ENCODE measurements at regions not wholly inside any gene's neighbourhood (a gene's known extent, or its start where the extent isn't known, plus 50 kb on each side); places are given as distances from the start of the nearest gene placed in this dataset.

- intact Hi-C loops (cut with micrococcal nuclease; ENCODE audit: unreplicated experiment) = no loop called here
- no peaks in the 10 kb centered on the region for H3K79me2 ChIP-seq (ENCODE audit: low read depth)
- no peak for DNase-seq
- no peaks in the 10 kb centered on the region for H3K9me3 ChIP-seq (ENCODE audit: insufficient read depth, low read depth)
- no peaks in the 10 kb centered on the region for H3K9me2 ChIP-seq (ENCODE audit: insufficient read depth)
- no peak overlapping the region for H3K4me3 ChIP-seq
- no peaks in the 10 kb centered on the region for H3K4me1 ChIP-seq (replicated peaks; ENCODE audit: insufficient read depth)
- ChIA-PET POLR2A (ENCODE audit: unreplicated experiment) (no interaction called here), CTCF (no interaction called here)
- TF ChIP-seq CTCF (conservative IDR thresholded peaks at IDR 0.05) (no peak), EZH2 (IDR thresholded peaks at IDR 0.05; ENCODE audit: low read depth) (no peak)
- no TSS peak for BruUV-seq (replicated peaks)
- H3K36me3 ChIP-seq (ENCODE audit: low read depth) = no peaks in the 10 kb centered on the region
- H4K20me1 ChIP-seq (ENCODE audit: insufficient read depth) = no peaks in the 10 kb centered on the region
- no peak overlapping the region for H3K27ac ChIP-seq
- no peak overlapping the region for H2AFZ ChIP-seq
- no peaks in the 10 kb centered on the region for H3K27me3 ChIP-seq (ENCODE audit: insufficient read depth, low read depth)
- no peak overlapping the region for H3K4me2 ChIP-seq
- H3F3A ChIP-seq (ENCODE audit: insufficient read depth, low read depth) = no peaks in the 10 kb centered on the region
Measured at GRCh38 chr16:55009581-55009980, 78.9 kb downstream of the IRX5 start.

DNA sequence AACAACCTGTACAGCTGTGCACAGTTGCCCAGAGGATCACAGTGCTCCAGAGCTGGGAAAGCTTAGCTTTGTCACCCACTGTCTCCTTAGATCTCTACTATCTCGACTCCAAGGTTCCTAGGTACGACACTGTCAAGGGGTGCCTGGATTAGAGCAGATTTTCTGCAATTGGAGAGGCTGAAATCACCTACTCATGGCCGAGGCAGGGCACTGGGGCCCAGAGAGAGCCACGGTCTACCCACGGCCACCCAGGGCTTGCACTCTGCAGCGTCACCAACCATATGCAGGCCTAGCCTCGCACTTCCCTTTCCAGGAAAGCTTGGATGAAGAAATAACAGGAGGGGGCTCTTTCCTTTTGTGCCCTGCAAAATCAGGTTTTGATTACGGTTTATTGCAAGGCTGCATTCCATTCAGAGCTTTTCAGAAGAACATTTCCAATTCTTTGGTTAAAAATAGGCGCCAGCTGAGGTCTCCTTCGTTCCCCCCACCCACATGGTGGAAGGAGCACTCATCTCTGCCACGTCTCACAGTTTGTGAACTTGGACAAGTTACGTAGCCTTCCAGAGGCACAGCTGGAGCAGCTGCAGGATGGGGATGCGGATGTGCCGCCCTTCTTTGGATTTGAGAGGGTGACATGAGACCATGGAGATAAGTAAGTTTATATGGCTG is 80.0 kb downstream of the IRX5 start:
- Histone ChIP-seq H3K27ac (no peak overlapping the region), H3K4me2 (no peak overlapping the region), H3K4me3 (no peak overlapping the region), H3K27me3 (ENCODE audit: insufficient read depth, low read depth) (no peaks in the 10 kb centered on the region), H4K20me1 (ENCODE audit: insufficient read depth) (no peaks in the 10 kb centered on the region), H3K9me2 (ENCODE audit: insufficient read depth) (no peaks in the 10 kb centered on the region), H3K79me2 (ENCODE audit: low read depth) (no peaks in the 10 kb centered on the region), H3F3A (ENCODE audit: insufficient read depth, low read depth) (no peaks in the 10 kb centered on the region), H3K4me1 (replicated peaks; ENCODE audit: insufficient read depth) (no peaks in the 10 kb centered on the region), H2AFZ (no peak overlapping the region), H3K36me3 (ENCODE audit: low read depth) (no peaks in the 10 kb centered on the region), H3K9me3 (ENCODE audit: insufficient read depth, low read depth) (no peaks in the 10 kb centered on the region)
- POLR2A ChIA-PET (ENCODE audit: unreplicated experiment) = interaction anchor here (0.6 kb wide), 2 partner anchors 11 to 169 kb away, joined by 3 read pairs; no protein-coding TSS in a partner anchor
- intact Hi-C loops (cut with micrococcal nuclease; ENCODE audit: unreplicated experiment) = no loop called here
- no peak for TF ChIP-seq CTCF (conservative IDR thresholded peaks at IDR 0.05)
- no peak for TF ChIP-seq EZH2 (IDR thresholded peaks at IDR 0.05; ENCODE audit: low read depth)
- no peak for DNase-seq
- CTCF ChIA-PET = no interaction called here
- BruUV-seq (replicated peaks) = no TSS peak

DNA sequence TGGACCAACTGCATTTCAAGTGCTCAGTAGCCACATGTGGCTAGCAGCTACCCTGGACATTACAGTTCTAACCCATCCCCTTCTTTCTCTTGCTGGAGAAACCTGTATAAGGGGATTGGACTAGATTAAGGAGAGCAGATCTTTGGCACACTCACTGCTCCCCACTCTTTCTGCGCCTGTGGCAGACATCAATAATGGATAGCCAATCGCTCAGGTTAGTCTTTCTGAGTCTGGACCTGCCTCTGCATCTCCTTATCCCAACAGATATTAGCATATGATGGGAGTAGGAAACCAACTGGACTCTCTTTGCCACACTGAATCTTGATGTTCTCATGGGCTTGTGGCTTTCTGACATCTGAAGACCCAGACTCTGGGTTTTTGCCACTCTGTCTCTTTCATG is 81.7 kb downstream of the IRX5 start:
- H3K36me3 ChIP-seq (ENCODE audit: low read depth) = no peaks in the 10 kb centered on the region
- H2AFZ ChIP-seq = no peak overlapping the region
- no peaks in the 10 kb centered on the region for H3K9me3 ChIP-seq (ENCODE audit: insufficient read depth, low read depth)
- no peaks in the 10 kb centered on the region for H3F3A ChIP-seq (ENCODE audit: insufficient read depth, low read depth)
- POLR2A ChIA-PET (ENCODE audit: unreplicated experiment) = no interaction called here
- BruUV-seq (replicated peaks) = no TSS peak
- no peaks in the 10 kb centered on the region for H3K4me1 ChIP-seq (replicated peaks; ENCODE audit: insufficient read depth)
- no peak overlapping the region for H3K27ac ChIP-seq
- no peak for DNase-seq
- H3K9me2 ChIP-seq (ENCODE audit: insufficient read depth) = no peaks in the 10 kb centered on the region
- H4K20me1 ChIP-seq (ENCODE audit: insufficient read depth) = no peaks in the 10 kb centered on the region
- no peak overlapping the region for H3K4me2 ChIP-seq
- no peak for TF ChIP-seq EZH2 (IDR thresholded peaks at IDR 0.05; ENCODE audit: low read depth)
- no peak for TF ChIP-seq CTCF (conservative IDR thresholded peaks at IDR 0.05)
- intact Hi-C loops (cut with micrococcal nuclease; ENCODE audit: unreplicated experiment) = no loop called here
- no peaks in the 10 kb centered on the region for H3K79me2 ChIP-seq (ENCODE audit: low read depth)
- CTCF ChIA-PET = no interaction called here
- no peaks in the 10 kb centered on the region for H3K27me3 ChIP-seq (ENCODE audit: insufficient read depth, low read depth)
- H3K4me3 ChIP-seq = no peak overlapping the region
